ENCODE measurements at regions not wholly inside any gene's neighbourhood (a gene's known extent, or its start where the extent isn't known, plus 50 kb on each side); places are given as distances from the start of the nearest gene placed in this dataset.

GRCh38 chr11:112599265-112599664, 338.6 kb upstream of the PLET1 start:
- DNase-seq = no peak

DNA sequence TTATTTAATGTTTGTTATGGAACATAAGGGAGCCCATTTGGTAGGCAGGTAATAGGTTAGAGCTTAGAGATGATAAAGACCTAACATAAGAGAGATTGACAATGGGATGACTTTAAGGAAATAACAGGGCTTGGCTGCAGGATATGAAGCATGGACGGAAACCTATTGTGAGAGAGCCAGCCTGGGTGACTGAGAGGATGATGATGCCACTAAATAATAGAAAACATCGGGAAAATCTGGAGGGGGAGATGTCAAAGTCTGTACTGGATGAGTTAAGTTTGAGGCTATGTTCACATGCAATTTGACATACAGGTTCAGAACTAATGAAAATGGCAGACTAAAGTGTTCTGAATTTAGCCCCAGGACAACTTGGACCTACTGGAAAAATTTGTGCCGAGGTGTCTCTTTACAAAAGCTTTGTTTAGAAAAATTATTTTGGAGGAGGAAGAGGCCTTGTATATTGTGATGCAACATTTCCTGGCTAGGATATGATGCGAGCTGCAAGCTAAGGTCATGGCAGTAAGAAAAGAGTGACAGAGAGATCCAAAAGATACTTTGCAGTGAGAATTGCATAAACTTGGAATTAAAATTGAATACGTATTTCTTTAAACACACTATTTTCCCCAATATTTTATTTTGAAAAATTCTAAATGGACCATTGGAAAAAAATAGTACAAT, 339.3 kb upstream of the PLET1 start:
- peak in 1 of 3 donors; percentile 29 for DNase-seq

DNA sequence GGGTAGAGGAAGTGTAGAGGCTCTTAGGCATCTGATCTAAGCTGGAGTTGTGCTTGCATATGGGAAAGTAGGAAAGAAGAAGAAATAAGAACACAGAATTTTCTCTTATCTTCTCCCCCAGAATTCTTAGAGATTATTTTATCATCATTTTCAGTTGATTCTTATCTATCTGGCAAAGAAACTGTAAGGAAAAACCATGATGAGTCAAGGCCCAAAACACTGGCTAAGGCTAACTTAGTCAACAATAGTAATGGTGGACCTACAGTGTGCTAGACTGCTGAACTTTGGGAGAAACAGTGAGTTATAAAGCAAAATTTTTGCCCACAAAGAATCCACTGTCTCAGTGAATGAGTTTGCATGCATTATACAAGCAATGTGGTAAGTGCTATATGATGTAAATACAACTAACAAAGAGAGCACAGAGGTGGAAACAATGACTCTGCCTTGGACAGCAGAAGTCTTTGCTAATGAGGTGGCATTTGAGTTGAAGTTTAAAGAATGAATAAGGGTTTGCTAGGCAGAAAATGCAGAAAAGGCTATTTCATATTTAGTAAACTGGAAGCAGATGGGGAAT, 344.5 kb upstream of the PLET1 start:
- no peak for DNase-seq

DNA sequence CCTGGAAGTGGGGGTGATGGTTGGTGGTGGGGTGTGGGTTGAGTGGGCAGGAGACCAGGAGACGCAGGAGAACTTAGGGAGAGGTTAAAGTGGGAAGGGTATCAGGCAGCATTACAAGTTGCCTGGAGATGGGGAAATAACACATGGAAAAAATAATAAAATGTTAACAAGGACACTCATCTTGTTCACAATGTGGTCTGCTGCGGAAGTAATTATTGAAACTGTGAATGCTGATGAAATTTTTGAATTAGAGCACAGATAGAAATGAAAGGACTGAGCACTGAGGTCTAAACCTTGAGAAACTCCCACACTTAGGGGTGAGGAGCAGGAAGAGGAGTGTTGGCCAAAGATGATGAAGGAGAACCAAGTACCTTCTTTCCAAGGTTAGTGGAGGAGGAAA, 346.0 kb upstream of the PLET1 start:
- DNase-seq = no peak

- no peak for DNase-seq
Observed at GRCh38 chr11:112608509-112608908, 347.8 kb upstream of the PLET1 start.

DNA sequence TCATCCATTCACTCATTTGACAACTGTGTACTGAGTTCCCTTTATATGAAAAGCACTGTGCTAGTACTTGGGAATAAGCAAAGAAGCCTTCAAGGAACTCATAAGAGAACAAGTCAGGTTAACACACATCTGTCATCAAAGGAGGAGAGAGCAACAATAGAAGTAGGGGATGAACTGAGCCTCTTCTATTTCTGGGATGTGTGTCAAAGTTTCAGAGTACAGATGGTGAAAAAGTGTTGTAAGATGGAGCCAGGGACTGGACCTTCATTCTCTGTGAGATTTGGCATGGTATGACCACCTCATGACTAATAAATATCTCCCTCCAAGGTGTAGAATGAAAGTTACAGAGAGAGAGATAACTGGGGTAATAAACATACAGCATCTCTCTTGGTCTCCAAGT, 349.8 kb upstream of the PLET1 start:
- DNase-seq = no peak

GRCh38 chr11:112610996-112611750, 350.0 kb upstream of the NCAM1 start:
- peak in 2 of 3 donors; percentile 21 to 22 for DNase-seq

DNA sequence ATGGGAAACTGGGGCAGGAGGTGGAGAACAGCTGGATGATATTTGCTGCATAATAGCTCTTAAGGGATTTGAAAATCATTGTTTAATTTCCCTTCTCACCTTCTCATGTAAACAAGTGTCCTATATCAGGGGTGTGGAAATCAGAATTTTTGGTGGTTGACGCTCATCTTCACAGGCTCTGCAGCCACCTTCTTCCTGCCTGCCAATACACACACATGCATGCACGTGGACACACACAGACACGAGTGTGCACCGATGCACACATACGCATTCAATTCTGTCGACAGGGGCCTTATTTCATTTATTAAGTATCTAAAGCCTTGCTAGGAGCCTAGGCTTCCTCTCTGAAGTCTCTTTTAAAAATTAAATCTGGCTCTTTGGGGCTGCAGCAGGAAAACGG, 349.4 kb upstream of the NCAM1 start:
- DNase-seq = no peak

GRCh38 chr11:112612250-112612849, 348.9 kb upstream of the NCAM1 start:
- DNase-seq = no peak

DNA sequence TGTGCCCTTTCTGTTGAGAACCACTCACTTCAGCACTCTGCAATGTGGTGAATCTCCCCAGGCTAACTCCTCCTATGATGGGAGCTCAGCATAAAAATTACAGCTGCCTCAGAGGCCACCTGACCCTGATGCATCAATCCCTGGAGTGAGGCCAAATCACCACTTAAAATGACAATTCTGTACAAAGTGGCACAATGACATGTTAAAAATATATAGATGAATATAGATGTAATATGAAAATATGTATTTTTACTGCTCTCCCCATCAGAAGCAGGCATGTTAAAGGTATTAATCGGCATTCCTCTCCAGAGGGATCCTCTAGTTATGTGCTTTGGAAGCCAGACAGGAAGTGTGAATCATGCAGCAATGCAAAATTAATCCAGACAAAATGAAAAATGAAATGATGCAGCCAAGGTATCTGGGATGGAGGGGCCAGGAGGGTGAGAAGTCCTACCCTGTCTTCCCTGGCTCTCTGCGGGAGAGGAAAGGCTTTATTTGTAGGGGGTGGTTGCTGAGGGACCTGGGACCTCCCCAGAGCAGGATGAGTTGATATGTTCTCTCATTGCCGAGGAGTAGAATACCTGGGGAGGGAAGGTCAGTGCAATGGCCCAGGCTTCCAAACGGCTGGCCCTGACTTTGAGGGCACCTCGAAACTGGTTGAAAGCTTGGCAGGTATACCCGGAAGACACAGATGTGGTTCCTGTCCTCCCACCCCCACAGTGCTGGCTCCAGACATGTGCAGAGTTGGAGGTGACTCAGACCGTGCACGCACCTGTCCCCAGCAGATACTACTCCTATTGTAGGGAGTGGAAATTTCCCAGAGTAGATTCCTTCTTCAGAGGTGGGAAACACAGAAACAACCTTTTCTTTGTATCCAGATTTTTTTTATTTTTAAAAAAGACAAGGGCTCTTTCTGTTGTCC, 347.9 kb upstream of the NCAM1 start:
- DNase-seq = peak; percentile 42 to 45 (median 44)

GRCh38 chr11:112614605-112615004, 346.6 kb upstream of the NCAM1 start:
- no peak for DNase-seq

GRCh38 chr11:112615238-112615637, 346.0 kb upstream of the NCAM1 start:
- no peak for DNase-seq

- peak; percentile 17 to 56 (median 49) for DNase-seq
Observed at GRCh38 chr11:112615891-112616290, 345.3 kb upstream of the NCAM1 start.

DNA sequence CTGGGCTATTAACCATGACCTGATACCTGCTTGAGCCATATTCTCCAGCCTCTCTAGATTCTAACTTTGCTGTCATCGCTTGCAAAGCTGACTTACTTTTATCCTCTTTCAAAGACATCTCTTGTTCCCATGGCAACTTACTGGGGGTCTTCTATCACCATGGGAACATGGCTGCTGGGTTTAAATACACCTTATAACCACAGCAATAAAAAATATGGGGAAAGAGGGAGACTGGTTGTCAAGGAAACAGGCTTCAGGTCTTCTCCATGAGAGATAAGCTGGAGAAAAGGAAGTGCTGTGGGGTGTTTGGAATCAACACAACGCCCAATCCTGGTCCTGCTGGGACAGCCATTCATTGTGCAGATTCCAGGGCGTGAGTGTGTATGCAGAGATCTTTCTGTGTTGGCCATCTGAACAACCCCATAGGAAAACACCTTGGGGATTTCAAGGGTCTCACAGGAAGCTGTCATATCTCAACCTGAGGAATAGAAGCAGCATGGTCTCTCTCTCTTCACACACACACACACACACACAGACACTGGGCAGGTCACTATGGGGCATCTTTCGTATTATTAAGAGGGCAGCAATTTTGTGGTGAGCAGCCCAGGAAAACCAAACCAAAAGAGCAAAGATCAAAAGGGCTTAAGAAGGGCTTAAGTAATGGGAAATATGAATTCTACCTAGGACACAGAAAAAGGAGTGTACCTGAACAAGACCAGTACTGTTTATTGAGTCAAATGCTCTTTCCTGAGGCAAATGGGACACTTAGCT, 344.7 kb upstream of the NCAM1 start:
- no peak for DNase-seq

DNA sequence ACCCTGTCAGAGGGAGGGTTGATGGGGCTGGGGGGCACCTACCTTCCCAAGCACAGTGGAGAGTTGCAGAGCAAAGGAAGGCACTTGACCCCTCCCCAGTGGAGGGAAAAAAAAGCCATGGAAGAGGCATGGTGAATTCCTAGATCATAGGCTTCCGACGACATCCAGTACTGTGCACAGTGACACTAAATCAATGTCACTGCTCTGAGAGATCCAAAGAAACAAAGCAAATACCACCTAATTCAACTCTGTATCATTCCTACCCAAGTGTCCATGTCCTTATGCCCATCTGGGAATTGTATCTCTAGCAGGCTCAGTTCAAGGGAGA, 344.2 kb upstream of the NCAM1 start:
- DNase-seq = no peak

DNA sequence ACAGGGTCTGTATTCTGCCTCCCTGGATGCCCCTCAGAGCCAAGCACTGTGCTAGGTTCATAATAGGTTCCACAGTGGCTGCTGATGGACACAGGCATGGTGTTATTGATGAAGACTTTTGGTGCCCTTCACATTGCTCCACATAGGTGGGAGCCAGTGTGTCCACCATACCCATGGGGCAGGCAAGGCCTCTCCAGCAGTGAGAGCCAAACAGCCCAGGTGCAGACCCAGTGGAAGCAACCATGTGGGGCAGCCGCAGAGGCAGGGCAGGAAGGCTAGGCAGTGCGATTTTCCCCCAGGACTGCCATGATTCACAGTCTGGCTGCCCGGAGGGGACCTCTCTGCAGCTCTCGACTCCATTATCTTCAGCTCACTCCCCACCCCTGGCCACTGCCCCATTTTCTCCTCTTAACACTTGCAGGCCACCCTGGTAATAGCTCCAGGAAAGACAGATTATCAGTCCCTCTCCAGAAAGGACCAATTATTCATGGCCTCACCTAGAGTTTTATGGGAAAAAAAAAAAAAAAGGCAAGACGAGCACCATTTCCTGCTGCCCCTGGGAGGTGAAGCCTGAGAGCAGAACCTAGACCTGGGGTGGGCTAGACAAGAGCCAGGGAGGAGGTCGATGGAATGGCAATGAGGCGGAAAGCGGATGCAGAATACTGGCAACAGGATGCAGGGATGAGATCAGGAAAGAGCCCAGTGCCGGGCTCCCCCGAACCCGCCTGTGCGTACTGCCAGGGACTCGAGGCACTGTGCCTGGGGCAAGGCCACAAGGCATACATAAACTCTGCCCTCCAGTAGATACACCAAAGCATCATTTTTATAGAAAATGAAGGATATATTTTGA, 343.0 kb upstream of the NCAM1 start:
- DNase-seq = no peak

GRCh38 chr11:112619106-112619505, 342.1 kb upstream of the NCAM1 start:
- no peak for DNase-seq

GRCh38 chr11:112620621-112621394, 340.4 kb upstream of the NCAM1 start:
- DNase-seq = peak; percentile 54 to 64 (median 60)

- no peak for DNase-seq
Observed at GRCh38 chr11:112623057-112623456, 338.2 kb upstream of the NCAM1 start.

DNA sequence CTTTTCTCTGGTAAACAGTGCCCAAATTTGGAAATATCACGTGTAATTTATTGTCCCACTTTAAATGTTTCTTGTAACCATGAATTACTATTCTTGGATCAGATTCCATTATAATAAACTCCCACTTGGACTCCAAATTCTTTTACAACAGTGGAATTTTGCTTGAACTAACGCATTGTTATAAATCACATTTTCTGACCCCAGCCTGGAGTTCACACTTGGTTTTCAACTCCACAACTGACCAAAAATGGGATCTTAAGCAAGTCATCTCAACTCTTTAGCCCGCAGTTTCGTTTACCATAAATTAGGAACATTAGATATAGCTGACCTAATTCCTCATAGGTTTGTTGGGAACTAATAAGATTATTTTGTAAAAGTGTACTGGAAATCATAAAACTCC, 336.8 kb upstream of the NCAM1 start:
- DNase-seq = no peak
